ENCODE measurements at regions not wholly inside any gene's neighbourhood (a gene's known extent, or its start where the extent isn't known, plus 50 kb on each side); places are given as distances from the start of the nearest gene placed in this dataset.

DNA sequence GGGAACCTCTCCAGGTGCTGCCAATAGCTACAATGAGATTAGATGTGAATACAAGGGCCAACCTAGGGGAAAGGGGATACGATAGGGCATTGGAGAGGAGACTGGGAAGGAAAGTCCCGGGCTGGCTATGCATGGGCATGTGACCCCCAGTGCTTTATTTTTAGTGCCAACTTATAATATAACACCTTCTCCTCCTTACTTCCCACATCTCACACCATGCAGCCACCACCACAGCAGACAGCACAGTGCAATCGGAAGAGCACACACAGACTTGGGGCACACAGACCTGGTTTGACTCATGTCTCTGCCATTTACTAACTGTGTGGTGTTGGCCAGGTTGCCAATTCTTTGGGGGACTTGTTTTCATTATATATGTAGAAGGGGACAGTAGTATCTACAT, 85.4 kb downstream of the TOMM20 start:
- H3K4me1 ChIP-seq (ENCODE audit: insufficient read depth, low read length) = peaks cover 40% of the 10 kb centered on the region
- no peaks in the 10 kb centered on the region for H3K27me3 ChIP-seq (ENCODE audit: insufficient read depth, low read length)
- no peak overlapping the region for H3K4me3 ChIP-seq (ENCODE audit: low read length)
- H3K9me3 ChIP-seq (ENCODE audit: low read depth, low read length) = no peaks in the 10 kb centered on the region

DNA sequence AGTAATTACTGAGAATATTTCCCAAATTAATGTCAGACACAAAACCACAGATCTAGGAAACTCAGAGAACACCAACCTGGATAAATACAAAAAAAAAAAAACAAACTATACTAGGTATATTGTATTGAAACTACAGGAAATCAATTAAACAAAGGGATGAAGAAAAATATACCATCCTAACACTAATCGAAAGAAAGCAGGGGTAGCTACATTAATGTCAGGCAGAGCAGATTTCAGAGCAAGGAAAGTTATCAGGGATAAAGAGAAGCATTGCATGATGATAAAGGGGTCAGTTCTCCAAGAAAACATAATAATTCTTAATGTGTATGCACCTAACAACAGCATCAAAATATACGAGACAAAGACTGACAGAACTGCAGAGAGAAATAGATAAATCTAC, 89.9 kb downstream of the TOMM20 start:
- no peak overlapping the region for H3K4me3 ChIP-seq (ENCODE audit: low read length)
- H3K4me1 ChIP-seq (ENCODE audit: insufficient read depth, low read length) = peaks cover 32% of the 10 kb centered on the region
- no peaks in the 10 kb centered on the region for H3K9me3 ChIP-seq (ENCODE audit: low read depth, low read length)
- H3K27me3 ChIP-seq (ENCODE audit: insufficient read depth, low read length) = no peaks in the 10 kb centered on the region

DNA sequence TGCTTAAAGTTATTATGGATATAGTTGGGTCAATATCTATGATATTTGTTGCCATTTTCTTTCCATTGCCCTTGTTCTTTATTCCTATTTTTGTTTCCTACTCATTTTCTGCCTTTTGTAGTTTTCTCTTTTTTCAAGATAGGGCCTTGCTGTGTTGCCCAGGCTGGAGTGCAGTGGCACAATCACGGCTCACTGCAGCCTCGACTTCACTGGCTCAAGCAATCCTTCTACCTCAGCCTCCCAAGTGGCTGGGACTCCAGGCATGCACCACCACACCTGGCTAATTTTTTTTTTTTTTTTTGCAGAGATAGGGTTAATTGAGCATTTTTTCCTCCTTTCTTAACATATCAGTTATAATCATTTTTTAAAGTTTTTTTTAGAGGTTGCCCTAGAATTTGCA, 92.7 kb downstream of the TOMM20 start:
- H3K27me3 ChIP-seq (ENCODE audit: insufficient read depth, low read length) = no peaks in the 10 kb centered on the region
- H3K9me3 ChIP-seq (ENCODE audit: low read depth, low read length) = no peaks in the 10 kb centered on the region

DNA sequence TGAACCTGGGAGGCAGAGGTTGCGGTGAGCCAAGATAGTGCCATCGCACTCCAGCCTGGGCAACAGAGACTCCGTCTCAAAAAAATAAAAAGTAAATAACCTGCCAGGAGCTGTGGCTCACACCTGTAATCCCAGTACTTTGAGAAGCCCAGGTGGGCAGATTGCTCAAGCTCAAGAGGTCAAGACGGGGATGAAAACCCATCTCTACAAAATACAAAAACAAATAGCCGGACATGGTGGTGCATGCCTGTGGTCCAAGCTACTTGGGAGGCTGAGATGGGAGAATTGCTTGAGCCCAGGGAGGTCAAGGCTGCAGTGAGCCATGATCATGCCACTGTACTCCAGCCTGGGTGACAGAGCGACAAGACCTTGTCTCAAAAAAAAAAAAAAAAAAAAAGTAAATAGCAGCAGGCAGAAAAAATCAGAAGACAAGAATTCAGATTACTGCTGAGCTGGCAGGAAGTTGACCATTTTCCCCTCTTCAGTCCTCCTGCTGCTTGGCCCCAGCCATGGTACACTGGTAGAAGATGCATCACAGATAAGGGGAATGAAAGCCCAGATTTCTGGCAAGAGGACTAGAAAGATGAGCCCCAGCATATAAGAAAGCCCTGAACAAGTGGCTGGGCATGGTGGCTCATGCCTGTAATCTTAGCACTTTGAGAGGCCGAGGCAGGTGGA, 97.6 kb downstream of the TOMM20 start:
- H3K27me3 ChIP-seq (ENCODE audit: insufficient read depth, low read length) = no peaks in the 10 kb centered on the region
- H3K4me1 ChIP-seq (ENCODE audit: insufficient read depth, low read length) = no peaks in the 10 kb centered on the region
- no peak overlapping the region for H3K4me3 ChIP-seq (ENCODE audit: low read length)
- H3K9me3 ChIP-seq (ENCODE audit: low read depth, low read length) = no peaks in the 10 kb centered on the region

More for the DNA sequence above, 92.7 kb downstream of the TOMM20 start:
- Histone ChIP-seq H3K4me1 (ENCODE audit: insufficient read depth, low read length) (peaks cover 9% of the 10 kb centered on the region), H3K4me3 (ENCODE audit: low read length) (no peak overlapping the region)

DNA sequence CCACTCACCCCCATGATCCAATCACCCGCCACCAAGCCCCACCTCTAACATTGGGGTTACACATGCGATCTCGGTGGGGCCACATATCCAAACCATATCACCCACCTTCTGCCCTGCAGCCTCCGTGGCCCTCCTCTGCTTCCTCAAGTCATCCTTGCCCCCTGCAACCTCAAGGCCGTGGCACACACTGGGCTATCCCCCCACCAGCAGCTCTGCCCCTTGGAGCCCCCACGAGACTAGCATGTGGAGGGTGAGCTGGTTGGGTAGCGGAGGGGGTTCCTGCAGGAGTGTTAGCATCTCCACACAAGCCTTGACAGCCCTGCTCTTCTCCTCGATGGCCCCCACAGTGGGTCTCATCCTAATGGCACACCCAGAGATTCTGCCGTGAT, 100.8 kb downstream of the TOMM20 start:
- no peak overlapping the region for H3K4me3 ChIP-seq (ENCODE audit: low read length)
- H3K9me3 ChIP-seq (ENCODE audit: low read depth, low read length) = no peaks in the 10 kb centered on the region
- no peaks in the 10 kb centered on the region for H3K4me1 ChIP-seq (ENCODE audit: insufficient read depth, low read length)
- H3K27me3 ChIP-seq (ENCODE audit: insufficient read depth, low read length) = no peaks in the 10 kb centered on the region

DNA sequence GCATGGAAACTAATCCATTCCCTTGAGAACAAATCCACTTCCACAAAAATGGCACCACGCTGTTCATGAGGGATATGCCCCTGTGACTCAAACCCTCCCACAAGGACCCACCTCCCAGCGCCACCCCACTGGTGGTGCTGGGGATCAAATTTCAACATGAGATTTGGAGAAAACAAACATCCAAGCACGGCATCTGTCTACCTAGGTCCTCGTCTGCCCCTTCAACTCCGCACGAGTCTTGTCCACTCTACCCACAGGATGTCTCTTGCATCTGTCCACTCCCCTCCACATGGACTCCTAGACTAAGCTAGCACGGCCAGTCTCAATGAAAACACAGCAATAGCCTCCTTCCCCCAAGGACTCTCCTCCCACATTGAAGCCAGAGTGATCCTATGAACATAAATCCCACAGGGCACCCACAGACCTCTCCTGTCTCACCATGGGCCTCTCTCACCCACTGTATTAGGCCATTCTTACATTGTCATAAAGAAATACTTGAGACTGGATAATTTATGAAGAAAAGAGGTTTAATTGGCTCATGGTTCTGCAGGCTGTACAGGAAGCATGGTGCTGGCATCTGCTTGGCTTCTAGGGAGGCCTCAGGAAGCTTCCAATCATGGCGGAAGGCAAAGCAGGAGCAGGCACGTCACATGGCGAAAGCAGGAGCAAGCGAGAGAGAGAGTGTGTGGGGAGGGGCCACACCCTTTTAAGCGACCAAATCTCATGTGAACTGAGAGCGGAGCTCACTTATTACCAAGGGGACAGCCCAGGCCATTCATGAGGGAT, 101.4 kb downstream of the TOMM20 start:
- H3K4me3 ChIP-seq (ENCODE audit: low read length) = no peak overlapping the region

DNA sequence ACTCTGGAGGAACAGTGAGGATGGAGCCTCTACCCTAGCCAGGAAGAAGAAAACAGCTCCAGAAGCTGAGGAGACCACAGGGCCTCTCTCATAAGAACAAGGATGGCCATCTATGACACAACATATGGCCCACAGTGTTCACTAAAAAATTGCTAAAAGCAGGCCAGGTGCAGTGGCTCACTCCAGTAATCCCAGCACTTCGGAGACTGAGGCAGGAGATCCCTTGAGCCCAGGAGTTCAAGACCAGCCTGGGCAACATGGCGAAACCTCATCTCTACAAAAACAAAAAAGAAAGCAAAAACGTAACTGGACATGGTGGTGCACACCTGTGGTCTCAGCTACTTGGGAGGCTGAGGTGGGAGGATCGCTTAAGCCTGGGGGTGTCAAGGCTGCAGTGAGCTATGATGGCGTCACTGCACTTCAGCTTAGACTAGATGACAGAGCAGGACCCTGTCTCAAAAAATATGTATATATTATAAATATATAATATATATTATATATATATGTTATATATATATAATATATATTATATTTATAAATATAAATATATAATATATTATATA, 103.1 kb downstream of the TOMM20 start:
- Histone ChIP-seq H3K9me3 (ENCODE audit: low read depth, low read length) (no peaks in the 10 kb centered on the region), H3K4me1 (ENCODE audit: insufficient read depth, low read length) (no peaks in the 10 kb centered on the region), H3K4me3 (ENCODE audit: low read length) (no peak overlapping the region), H3K27me3 (ENCODE audit: insufficient read depth, low read length) (no peaks in the 10 kb centered on the region)

More for the DNA sequence above, 101.4 kb downstream of the TOMM20 start:
- no peaks in the 10 kb centered on the region for H3K27me3 ChIP-seq (ENCODE audit: insufficient read depth, low read length)
- no peaks in the 10 kb centered on the region for H3K9me3 ChIP-seq (ENCODE audit: low read depth, low read length)
- H3K4me1 ChIP-seq (ENCODE audit: insufficient read depth, low read length) = no peaks in the 10 kb centered on the region

DNA sequence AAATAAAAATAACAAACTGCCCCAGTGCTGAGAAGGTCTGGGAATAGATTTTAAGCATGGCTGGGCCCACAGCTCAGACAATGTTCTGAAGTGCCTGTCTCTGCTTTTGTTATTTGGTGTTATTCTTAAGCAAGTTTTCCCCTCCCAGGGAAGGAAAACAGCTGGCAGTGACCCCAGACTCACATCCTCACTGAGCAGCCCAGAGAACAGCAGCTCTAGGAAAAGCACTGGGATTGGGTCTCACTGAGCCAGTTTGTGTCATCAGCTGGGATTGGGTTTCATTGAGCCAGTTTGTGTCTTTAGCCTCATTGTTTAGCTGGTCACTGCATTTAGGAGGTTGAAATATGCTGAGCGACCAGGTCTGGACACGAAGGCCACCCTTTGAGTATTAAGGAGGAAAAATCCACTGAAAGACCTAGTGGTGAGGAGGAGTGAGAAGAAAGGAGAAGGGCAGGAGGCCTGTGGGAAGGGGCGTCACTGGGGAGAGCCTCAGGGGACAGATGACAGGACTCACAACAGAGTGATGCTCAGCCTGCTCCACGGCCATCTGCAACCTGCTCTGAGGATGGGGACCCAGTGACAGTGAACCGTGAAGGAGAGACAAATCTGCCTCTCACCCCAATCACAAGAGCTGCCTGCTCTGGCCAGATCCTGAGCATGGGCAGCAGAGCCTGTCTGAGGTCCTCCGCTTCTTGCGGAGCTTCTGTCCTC, 103.8 kb downstream of the TOMM20 start:
- Histone ChIP-seq H3K27me3 (ENCODE audit: insufficient read depth, low read length) (no peaks in the 10 kb centered on the region), H3K4me1 (ENCODE audit: insufficient read depth, low read length) (no peaks in the 10 kb centered on the region), H3K9me3 (ENCODE audit: low read depth, low read length) (no peaks in the 10 kb centered on the region), H3K4me3 (ENCODE audit: low read length) (no peak overlapping the region)

DNA sequence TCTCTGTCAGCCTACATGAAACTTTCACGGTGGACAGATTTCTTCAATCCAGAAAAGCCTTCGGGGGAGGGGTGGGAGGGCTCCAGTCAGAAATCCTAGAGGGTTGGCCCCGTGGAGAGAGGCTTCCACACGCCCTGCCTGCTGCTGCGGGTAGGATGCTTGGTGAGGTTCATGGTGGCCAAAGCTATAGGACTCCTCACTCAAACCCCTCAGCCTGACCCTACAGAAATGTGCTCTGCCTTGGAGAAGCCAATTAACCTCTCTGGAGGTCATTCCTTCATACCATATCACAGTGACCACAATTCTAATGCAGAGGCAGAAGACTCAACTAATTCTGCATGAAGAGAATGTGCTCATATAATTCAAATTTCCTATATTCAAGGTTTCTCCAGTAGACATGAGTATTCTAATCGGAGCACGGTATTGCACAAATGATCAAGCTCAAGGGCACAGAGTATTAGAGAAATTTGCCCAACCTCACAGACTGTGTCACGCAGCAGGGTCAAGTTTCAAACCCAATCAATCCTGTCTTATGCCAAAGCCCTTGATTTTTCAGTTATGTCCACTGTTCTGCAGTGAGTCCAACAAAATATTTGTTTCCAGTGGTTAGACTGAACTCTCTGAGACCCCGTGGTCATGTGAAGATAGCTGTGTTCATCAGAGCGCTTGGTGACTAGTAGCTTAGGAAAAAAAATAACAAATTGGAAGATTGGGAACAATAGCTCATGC, 104.8 kb downstream of the TOMM20 start:
- Histone ChIP-seq H3K9me3 (ENCODE audit: low read depth, low read length) (no peaks in the 10 kb centered on the region), H3K4me3 (ENCODE audit: low read length) (no peak overlapping the region), H3K27me3 (ENCODE audit: insufficient read depth, low read length) (no peaks in the 10 kb centered on the region), H3K4me1 (ENCODE audit: insufficient read depth, low read length) (no peaks in the 10 kb centered on the region)

DNA sequence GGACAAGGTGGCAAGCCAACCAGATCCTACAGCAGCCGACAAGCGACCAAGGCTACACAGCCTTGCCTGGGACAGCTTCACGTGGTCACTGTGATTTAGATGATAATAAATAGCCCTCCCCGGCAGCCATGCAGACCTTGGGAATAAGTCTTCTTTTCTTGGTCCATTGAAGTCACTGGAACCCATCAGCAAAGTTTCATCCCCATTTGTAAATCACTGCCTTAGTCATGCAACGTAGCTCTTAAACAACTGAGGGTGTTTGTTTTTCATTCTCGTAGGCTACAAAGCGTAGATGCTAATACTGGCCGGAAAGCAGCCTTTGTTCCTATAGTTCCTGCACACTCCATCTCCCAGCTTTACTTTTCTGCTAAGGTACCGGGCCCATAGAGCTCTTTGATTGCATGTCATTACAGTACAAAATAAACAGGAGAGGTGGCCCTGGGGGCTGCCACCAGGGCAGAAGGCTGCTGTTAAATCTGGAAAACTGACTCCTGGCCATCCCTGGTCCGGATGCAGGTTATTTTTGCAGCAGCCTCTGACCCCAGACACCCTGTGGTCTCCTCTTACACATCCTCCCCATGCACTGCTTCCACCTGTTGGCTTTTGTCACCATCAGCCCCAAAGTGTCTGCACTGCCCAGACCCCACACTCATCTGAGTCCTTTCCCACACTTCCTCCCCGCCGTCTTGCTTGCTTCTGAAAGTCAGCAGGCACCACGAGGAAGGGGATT, 105.5 kb downstream of the TOMM20 start:
- Histone ChIP-seq H3K4me1 (ENCODE audit: insufficient read depth, low read length) (no peaks in the 10 kb centered on the region), H3K27me3 (ENCODE audit: insufficient read depth, low read length) (no peaks in the 10 kb centered on the region), H3K9me3 (ENCODE audit: low read depth, low read length) (no peaks in the 10 kb centered on the region), H3K4me3 (ENCODE audit: low read length) (no peak overlapping the region)

DNA sequence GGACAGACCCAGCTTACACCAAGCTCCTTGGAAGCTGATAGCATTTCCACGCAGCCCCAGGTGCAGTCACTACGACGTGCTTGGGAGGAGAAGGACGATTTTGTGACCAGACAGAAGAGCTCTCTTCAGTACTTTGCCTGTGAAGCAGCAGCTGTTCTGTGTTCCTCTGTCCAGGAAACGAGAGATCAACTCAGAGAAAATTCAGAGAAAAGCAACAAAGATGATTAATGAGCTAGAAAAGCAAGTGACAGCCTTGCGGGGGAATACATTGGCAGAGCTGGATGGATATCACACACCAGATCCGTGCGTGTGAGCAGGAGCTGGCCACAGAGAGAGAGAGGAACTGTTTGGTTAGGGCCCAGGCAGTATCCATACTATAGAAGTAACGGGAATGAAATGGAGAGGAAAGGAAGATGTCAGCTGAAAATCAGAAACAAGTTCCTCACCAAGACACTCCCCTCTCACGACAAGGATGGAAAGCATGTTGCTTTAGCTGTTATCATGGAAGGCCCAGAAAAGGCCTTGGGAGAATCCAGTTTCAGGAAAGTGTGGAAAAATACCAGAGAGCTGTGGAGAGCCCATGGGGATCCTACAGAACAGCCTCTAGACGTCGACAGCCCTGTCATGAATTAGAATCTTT, 106.2 kb downstream of the TOMM20 start:
- H3K9me3 ChIP-seq (ENCODE audit: low read depth, low read length) = no peaks in the 10 kb centered on the region
- no peaks in the 10 kb centered on the region for H3K27me3 ChIP-seq (ENCODE audit: insufficient read depth, low read length)

DNA sequence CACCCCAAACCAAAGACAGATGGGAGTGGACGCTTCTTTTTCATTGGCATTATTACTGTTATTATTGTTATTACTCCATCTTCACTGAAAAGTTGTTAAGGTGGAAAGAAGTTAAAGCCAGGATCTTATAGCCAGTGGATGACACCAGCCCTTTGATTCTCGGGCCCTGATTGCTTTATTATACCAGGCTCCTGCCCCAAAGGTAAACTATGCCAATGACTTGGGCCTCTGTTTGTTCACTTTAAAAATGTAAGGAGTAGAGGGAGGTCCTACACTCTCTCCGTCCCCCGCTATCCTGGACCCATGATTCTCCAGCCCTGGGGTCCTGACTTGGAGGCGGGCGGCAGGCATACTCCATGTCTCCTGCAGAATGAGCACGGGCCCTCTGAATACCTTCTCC, 106.8 kb downstream of the TOMM20 start:
- Histone ChIP-seq H3K27me3 (ENCODE audit: insufficient read depth, low read length) (no peaks in the 10 kb centered on the region), H3K4me1 (ENCODE audit: insufficient read depth, low read length) (no peaks in the 10 kb centered on the region), H3K4me3 (ENCODE audit: low read length) (no peak overlapping the region), H3K9me3 (ENCODE audit: low read depth, low read length) (no peaks in the 10 kb centered on the region)

More for the DNA sequence above, 106.2 kb downstream of the TOMM20 start:
- Histone ChIP-seq H3K4me3 (ENCODE audit: low read length) (no peak overlapping the region), H3K4me1 (ENCODE audit: insufficient read depth, low read length) (no peaks in the 10 kb centered on the region)

DNA sequence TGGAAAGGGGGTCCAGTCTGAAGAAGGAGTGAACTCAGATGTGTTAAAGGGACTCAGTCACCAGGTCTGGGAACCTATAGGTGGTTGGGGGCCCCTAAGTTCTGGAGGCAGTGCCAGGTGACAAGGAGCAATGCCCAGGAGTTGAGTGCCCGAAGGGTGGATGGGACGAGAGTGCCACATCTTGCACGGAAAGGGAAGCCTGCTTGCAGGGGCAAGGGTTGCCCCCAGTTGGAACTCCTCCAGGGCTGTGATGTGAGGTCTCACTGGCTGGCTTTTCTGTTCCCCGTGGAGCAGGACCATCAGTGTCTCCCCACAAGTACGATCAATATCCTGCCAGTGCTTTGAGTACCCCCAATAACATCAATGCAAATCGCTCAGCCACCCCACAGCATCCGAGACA, 107.3 kb downstream of the TOMM20 start:
- Histone ChIP-seq H3K4me3 (ENCODE audit: low read length) (no peak overlapping the region), H3K4me1 (ENCODE audit: insufficient read depth, low read length) (no peaks in the 10 kb centered on the region), H3K9me3 (ENCODE audit: low read depth, low read length) (no peaks in the 10 kb centered on the region), H3K27me3 (ENCODE audit: insufficient read depth, low read length) (no peaks in the 10 kb centered on the region)

DNA sequence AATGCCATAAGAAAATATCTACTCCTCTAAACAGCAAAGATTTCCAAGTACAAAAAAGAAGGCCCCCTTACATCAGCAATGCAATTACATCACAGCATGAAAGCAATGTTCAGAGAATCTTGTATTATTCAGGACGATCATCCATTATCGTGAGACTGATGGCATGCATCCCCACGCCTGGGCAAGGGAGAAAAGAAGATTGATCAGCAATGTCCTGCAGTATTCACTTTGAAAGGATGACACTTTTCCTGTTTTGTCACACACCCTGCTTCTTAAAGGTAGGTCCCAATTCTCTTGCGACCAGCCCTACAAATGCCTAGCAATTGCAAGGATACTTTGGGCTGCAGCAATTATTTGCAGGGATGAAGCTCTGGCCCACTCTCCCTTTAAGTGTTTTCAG, 108.7 kb downstream of the TOMM20 start:
- peaks cover 8% of the 10 kb centered on the region for H3K4me1 ChIP-seq (ENCODE audit: insufficient read depth, low read length)
- H3K9me3 ChIP-seq (ENCODE audit: low read depth, low read length) = no peaks in the 10 kb centered on the region
- H3K4me3 ChIP-seq (ENCODE audit: low read length) = no peak overlapping the region
- no peaks in the 10 kb centered on the region for H3K27me3 ChIP-seq (ENCODE audit: insufficient read depth, low read length)
